ENCODE measurements at regions not wholly inside any gene's neighbourhood (a gene's known extent, or its start where the extent isn't known, plus 50 kb on each side); places are given as distances from the start of the nearest gene placed in this dataset.
"Not testable (repeated sequence)": the region's sequence is repeated elsewhere in the genome, so short reads cannot be mapped to it uniquely, and the experiment has no call there.

- Histone ChIP-seq H3K27ac (no peak overlapping the region), H3K9me3 (no peaks in the 10 kb centered on the region), H3K4me3 (no peak overlapping the region), H3K27me3 (ENCODE audit: insufficient read depth in 3 of 3, low read length in 2 of 3) (peaks cover 0 to 2% (median 0%) of the 10 kb centered on the region in 3 donors), H3K36me3 (ENCODE audit: insufficient read depth in 1 of 2, low read depth in 1 of 2) (no peaks in the 10 kb centered on the region), H3K4me1 (peaks cover 7% of the 10 kb centered on the region)
- DNase-seq, result no peak
- no peak for TF ChIP-seq CTCF (IDR thresholded peaks at IDR 0.05)
- 82 to 92% (median 91%) methylated on average over 5 of the region's 5 CpGs for WGBS, 3 donors
- no peak for ATAC-seq
- intact Hi-C loops (cut with DNase I), result no loop called here
Measured at GRCh38 chr1:178580876-178581275, 68.0 kb downstream of the TEX35 start.

GRCh38 chr1:178581351-178582303 is 68.7 kb downstream of the TEX35 start:
- Histone ChIP-seq H3K9me3 (no peaks in the 10 kb centered on the region), H3K36me3 (ENCODE audit: insufficient read depth in 1 of 2, low read depth in 1 of 2) (no peaks in the 10 kb centered on the region), H3K27ac (no peak overlapping the region), H3K27me3 (ENCODE audit: insufficient read depth in 3 of 3, low read length in 2 of 3) (peaks cover 0 to 2% (median 0%) of the 10 kb centered on the region in 3 donors), H3K4me3 (no peak overlapping the region), H3K4me1 (no peaks in the 10 kb centered on the region)
- TF ChIP-seq CTCF (IDR thresholded peaks at IDR 0.05), result no peak
- DNase-seq (no peak), ATAC-seq (no peak)
- intact Hi-C loops (cut with DNase I), result no loop called here
- 44 to 59% (median 51%) methylated on average over 12 of the region's 12 CpGs for WGBS, 3 donors

GRCh38 chr1:178587096-178587495 is 74.2 kb downstream of the TEX35 start:
- ATAC-seq (no peak), DNase-seq (no peak)
- no peak for TF ChIP-seq CTCF (IDR thresholded peaks at IDR 0.05)
- 91 to 97% (median 93%) methylated on average over 5 of the region's 5 CpGs for WGBS, 3 donors
- no peaks in the 10 kb centered on the region for H3K9me3 ChIP-seq
- H3K4me3 ChIP-seq, result no peak overlapping the region
- intact Hi-C loops (cut with DNase I), result no loop called here
- no peaks in the 10 kb centered on the region for H3K36me3 ChIP-seq (ENCODE audit: insufficient read depth in 1 of 2, low read depth in 1 of 2)
- no peaks in the 10 kb centered on the region for H3K27me3 ChIP-seq (ENCODE audit: insufficient read depth in 3 of 3, low read length in 2 of 3)
- no peaks in the 10 kb centered on the region for H3K4me1 ChIP-seq
- no peak overlapping the region for H3K27ac ChIP-seq

GRCh38 chr1:178587975-178588374 is 75.1 kb downstream of the TEX35 start:
- 67 to 73% (median 71%) methylated on average over 4 of the region's 4 CpGs for WGBS, 3 donors
- TF ChIP-seq CTCF (IDR thresholded peaks at IDR 0.05), result no peak

GRCh38 chr1:178589042-178589441 is 76.1 kb downstream of the TEX35 start:
- H3K4me3 ChIP-seq; H3K36me3 ChIP-seq (ENCODE audit: insufficient read depth in 1 of 2, low read depth in 1 of 2); H3K9me3 ChIP-seq; H3K4me1 ChIP-seq; H3K27ac ChIP-seq; H3K27me3 ChIP-seq (ENCODE audit: insufficient read depth in 3 of 3, low read length in 2 of 3); DNase-seq; intact Hi-C loops (cut with DNase I); ATAC-seq: not testable (repeated sequence)
- WGBS, 3 donors, result 78 to 84% (median 82%) methylated on average over 3 of the region's 3 CpGs

More at GRCh38 chr1:178587975-178588374, 75.1 kb downstream of the TEX35 start:
- Histone ChIP-seq H3K4me3 (no peak overlapping the region), H3K9me3 (no peaks in the 10 kb centered on the region), H3K27ac (no peak overlapping the region), H3K4me1 (no peaks in the 10 kb centered on the region), H3K36me3 (ENCODE audit: insufficient read depth in 1 of 2, low read depth in 1 of 2) (no peaks in the 10 kb centered on the region), H3K27me3 (ENCODE audit: insufficient read depth in 3 of 3, low read length in 2 of 3) (no peaks in the 10 kb centered on the region)
- DNase-seq (no peak), ATAC-seq (no peak)
- intact Hi-C loops (cut with DNase I), result no loop called here

- H3K36me3 ChIP-seq (ENCODE audit: insufficient read depth in 1 of 2, low read depth in 1 of 2); H3K4me3 ChIP-seq; H3K4me1 ChIP-seq; intact Hi-C loops (cut with DNase I); H3K9me3 ChIP-seq; H3K27me3 ChIP-seq (ENCODE audit: insufficient read depth in 3 of 3, low read length in 2 of 3); DNase-seq; H3K27ac ChIP-seq; ATAC-seq: not testable (repeated sequence)
- 94 to 100% (median 96%) methylated on average over 1 of the region's 1 CpG for WGBS, 3 donors
Measured at GRCh38 chr1:178591811-178592210, 78.9 kb downstream of the TEX35 start.

Measured in psoas muscle (tissue), 7 donors.